NCI-H2227 treated with DMSO at 0.1 percent for 48 hours (cell line): ENCODE measurements at regions not wholly inside any gene's neighbourhood (a gene's known extent, or its start where the extent isn't known, plus 50 kb on each side); places are given as distances from the start of the nearest gene placed in this dataset.

ENCODE experiments used
- DNase-seq: peaks from one replicate; lab custom pipeline; 2025; lab: John Stamatoyannopoulos, UW

- DNase-seq, result no peak
These were observed 628.1 kb downstream of the METTL15 start for GRCh38 chr11:28736256-28736655.

- DNase-seq, result no peak
These were observed 627.3 kb downstream of the METTL15 start for GRCh38 chr11:28735511-28735910.

- DNase-seq, result no peak
These were observed 622.7 kb downstream of the METTL15 start for GRCh38 chr11:28730889-28731288.

- no peak for DNase-seq
These were observed 622.1 kb downstream of the METTL15 start for GRCh38 chr11:28730336-28730735.

- no peak for DNase-seq
These were observed 621.2 kb downstream of the METTL15 start for GRCh38 chr11:28729339-28729738.

- DNase-seq, result no peak
These were observed 620.5 kb downstream of the METTL15 start for GRCh38 chr11:28728666-28729065.

- DNase-seq, result no peak
These were observed 619.1 kb downstream of the METTL15 start for GRCh38 chr11:28727254-28727653.

GRCh38 chr11:28726432-28726831, 618.2 kb downstream of the METTL15 start:
- DNase-seq, result no peak

- DNase-seq, result no peak
These were observed 607.5 kb downstream of the METTL15 start for GRCh38 chr11:28715726-28716125.

- no peak for DNase-seq
These were observed 605.7 kb downstream of the METTL15 start for GRCh38 chr11:28713850-28714249.

- DNase-seq, result no peak
These were observed 599.9 kb downstream of the METTL15 start for GRCh38 chr11:28708075-28708474.

GRCh38 chr11:28704801-28705200, 596.6 kb downstream of the METTL15 start:
- no peak for DNase-seq

GRCh38 chr11:28703371-28703770, 595.2 kb downstream of the METTL15 start:
- no peak for DNase-seq

GRCh38 chr11:28702871-28703270, 594.7 kb downstream of the METTL15 start:
- DNase-seq, result no peak

- DNase-seq, result no peak
These were observed 594.2 kb downstream of the METTL15 start for GRCh38 chr11:28702450-28702790.

- no peak for DNase-seq
These were observed 593.7 kb downstream of the METTL15 start for GRCh38 chr11:28701760-28702449.

- no peak for DNase-seq
These were observed 591.5 kb downstream of the METTL15 start for GRCh38 chr11:28699701-28700100.

GRCh38 chr11:28697920-28698827, 590.0 kb downstream of the METTL15 start:
- no peak for DNase-seq

- no peak for DNase-seq
These were observed 588.4 kb downstream of the METTL15 start for GRCh38 chr11:28696591-28696990.

GRCh38 chr11:28690746-28691145, 582.6 kb downstream of the METTL15 start:
- no peak for DNase-seq

- no peak for DNase-seq
These were observed 575.9 kb downstream of the METTL15 start for GRCh38 chr11:28684011-28684586.

- DNase-seq, result no peak
These were observed 571.7 kb downstream of the METTL15 start for GRCh38 chr11:28679795-28680468.
